ENCODE measurements at regions not wholly inside any gene's neighbourhood (a gene's known extent, or its start where the extent isn't known, plus 50 kb on each side); places are given as distances from the start of the nearest gene placed in this dataset.

- no peaks in the 10 kb centered on the region for H3K27me3 ChIP-seq (ENCODE audit: insufficient read depth, low read length)
- no peak overlapping the region for H2BK5ac ChIP-seq (ENCODE audit: insufficient read length, low read length)
- no peaks in the 10 kb centered on the region for H3K4me1 ChIP-seq (ENCODE audit: insufficient read depth, low read length)
- H3K23me2 ChIP-seq (ENCODE audit: insufficient read length, low read depth, low read length, poor library complexity, severe bottlenecking), result no peaks in the 10 kb centered on the region
- no peak overlapping the region for H3K9ac ChIP-seq (ENCODE audit: extremely low read depth, insufficient read length, low read length)
- H3K4ac ChIP-seq (ENCODE audit: low read depth, low read length), result no peak overlapping the region
- H4K20me1 ChIP-seq (ENCODE audit: control insufficient read depth, insufficient read depth, insufficient read length), result no peaks in the 10 kb centered on the region
- H4K91ac ChIP-seq (ENCODE audit: insufficient read length, low read depth, low read length), result no peak overlapping the region
- no peak overlapping the region for H4K8ac ChIP-seq (replicated peaks; ENCODE audit: insufficient read length, low read depth, low read length)
- no peak overlapping the region for H2AFZ ChIP-seq (ENCODE audit: low read length)
- no CpG with 5 or more reads among the region's 7 CpGs for WGBS (ENCODE audit: extremely low coverage, insufficient read length, low lambda C conversion rate)
- no peak overlapping the region for H2AK5ac ChIP-seq (ENCODE audit: insufficient read length, low read length)
- no peak overlapping the region for H3K14ac ChIP-seq (ENCODE audit: insufficient read depth, low read length)
- Mint-ChIP-seq H3K27ac (no peak overlapping the region; a peak in 1 of 7 replicates), H3K4me3 (no peak overlapping the region), H3K4me1 (peaks cover 5 to 11% of the 10 kb centered on the region in 2 experiments; a peak in 3 of 4 replicates), H3K36me3 (ENCODE audit: insufficient read depth in 1 of 3, low read depth in 3 of 3) (peaks cover 0 to 12% (median 0%) of the 10 kb centered on the region in 3 experiments; a peak in 3 of 7 replicates), H3K27me3 (ENCODE audit: low read depth) (peaks cover 11% of the 10 kb centered on the region), H3K9me3 (peaks cover 9 to 10% of the 10 kb centered on the region in 2 experiments)
- TF ChIP-seq CTCF (conservative IDR thresholded peaks at IDR 0.05), result no peak
- H3K56ac ChIP-seq (ENCODE audit: insufficient read length, low read depth, low read length), result no peak overlapping the region
- H4K5ac ChIP-seq (ENCODE audit: insufficient read length, low read depth, low read length), result no peak overlapping the region
- H2BK12ac ChIP-seq (ENCODE audit: insufficient read length, low read depth, low read length), result no peak overlapping the region
- no peak overlapping the region for H3K23ac ChIP-seq (ENCODE audit: insufficient read length, low read depth, low read length)
- no peak overlapping the region for H2BK20ac ChIP-seq (ENCODE audit: low read depth, low read length, poor library complexity, severe bottlenecking)
- H3K9me3 ChIP-seq (ENCODE audit: control insufficient read depth, low read depth, low read length), result no peaks in the 10 kb centered on the region
- no peaks in the 10 kb centered on the region for H3K79me2 ChIP-seq (ENCODE audit: insufficient read depth, low read length)
- H2BK120ac ChIP-seq (ENCODE audit: low read depth, low read length, poor library complexity, severe bottlenecking), result no peak overlapping the region
- H3K18ac ChIP-seq (ENCODE audit: insufficient read length, low read depth, low read length), result no peak overlapping the region
- no peak for DNase-seq
- H3K4me2 ChIP-seq (ENCODE audit: insufficient read depth, insufficient read length, low read length), result no peak overlapping the region
- H2BK15ac ChIP-seq (ENCODE audit: low read depth, low read length), result no peak overlapping the region
- H3K79me1 ChIP-seq (ENCODE audit: insufficient read depth, low read depth, low read length, poor library complexity, severe bottlenecking), result no peaks in the 10 kb centered on the region
- H3T11ph ChIP-seq (ENCODE audit: low read length), result no peak overlapping the region
- no peak overlapping the region for H3K27ac ChIP-seq (ENCODE audit: insufficient read length, low read depth, low read length)
Observed at GRCh38 chr1:38191461-38191860, 144.9 kb upstream of the POU3F1 start.

All from H9 (cell line).